Fibroblast of skin of scalp (primary cell): ENCODE measurements at regions not wholly inside any gene's neighbourhood (a gene's known extent, or its start where the extent isn't known, plus 50 kb on each side); places are given as distances from the start of the nearest gene placed in this dataset.
"Not testable (repeated sequence)": the region's sequence is repeated elsewhere in the genome, so short reads cannot be mapped to it uniquely, and the experiment has no call there.

Experiments
- DNase-seq: peaks from one replicate; pipeline ENCODE4 v3.0.0-alpha.2; 2013

DNA sequence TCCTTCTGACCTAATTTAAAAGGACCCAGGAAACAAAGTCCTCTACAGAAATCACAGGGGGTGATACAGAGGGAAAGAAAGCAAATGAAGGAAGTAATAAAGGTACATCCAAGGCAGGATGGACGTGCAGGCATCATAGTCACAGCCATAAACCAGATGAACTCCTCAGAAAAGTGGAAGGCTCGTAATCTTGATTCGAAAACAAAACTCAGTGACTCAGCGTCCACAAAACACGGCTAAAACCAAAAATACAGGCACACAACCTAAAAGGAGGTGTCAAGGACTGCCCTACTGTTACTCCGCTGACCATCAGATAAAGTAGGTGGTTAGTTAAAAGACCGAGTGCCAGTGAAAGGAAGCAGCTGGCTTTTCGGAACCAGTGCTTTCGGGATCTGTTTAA is 81.5 kb downstream of the TRIM69 start:
- DNase-seq = not testable (repeated sequence)

DNA sequence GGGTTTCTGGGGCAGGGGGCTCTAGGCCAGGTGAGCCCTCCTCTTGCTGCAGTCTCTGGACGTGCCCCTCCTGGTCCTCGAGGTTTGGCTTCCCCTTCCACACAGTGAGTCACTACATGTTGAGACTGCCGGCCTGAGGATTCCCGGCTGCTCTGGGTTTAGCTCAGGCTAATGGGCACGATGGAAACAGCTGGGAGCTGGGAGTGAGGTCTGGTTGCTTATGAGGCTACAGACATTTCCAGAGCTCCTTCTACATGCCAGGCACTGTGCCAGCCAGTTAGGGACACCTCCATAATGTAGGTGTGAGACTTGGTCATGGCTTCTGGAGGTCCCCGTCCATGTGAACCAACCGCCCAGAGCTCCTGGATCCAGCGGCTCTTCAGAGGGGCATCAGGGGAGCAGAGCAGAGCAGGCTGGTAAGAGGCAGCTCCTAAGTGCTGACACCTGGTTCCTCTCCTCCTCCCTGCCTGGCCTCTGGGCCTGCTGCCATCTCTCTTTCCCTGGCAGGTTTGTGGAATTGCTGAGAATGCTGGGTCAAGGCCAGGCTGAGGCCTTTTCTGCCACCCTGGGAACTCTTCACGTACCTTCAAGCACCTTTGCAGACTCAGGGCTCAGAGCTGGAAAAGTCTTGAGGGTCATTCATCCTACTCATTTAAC is 83.1 kb downstream of the TRIM69 start:
- not testable (repeated sequence) for DNase-seq

DNA sequence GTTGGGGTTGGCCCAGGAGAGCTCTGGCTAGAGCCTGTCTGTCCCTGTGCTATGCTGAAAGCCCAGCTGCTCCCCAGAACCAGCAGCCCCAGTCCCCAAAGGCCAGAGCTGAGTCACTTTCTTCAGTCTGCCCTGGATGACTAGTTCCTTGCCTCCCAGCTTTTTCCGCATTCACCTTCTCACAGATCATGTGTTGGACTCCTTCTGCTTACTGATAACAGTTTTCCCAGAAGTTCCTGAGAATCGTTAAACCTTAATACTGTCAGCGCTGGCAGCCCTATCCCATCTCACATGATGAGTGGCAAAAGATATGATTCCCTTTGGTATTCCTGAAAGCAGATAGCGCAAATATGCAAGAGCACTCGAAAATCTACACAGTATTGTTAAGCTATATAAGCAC is 84.2 kb downstream of the TRIM69 start:
- not testable (repeated sequence) for DNase-seq

DNA sequence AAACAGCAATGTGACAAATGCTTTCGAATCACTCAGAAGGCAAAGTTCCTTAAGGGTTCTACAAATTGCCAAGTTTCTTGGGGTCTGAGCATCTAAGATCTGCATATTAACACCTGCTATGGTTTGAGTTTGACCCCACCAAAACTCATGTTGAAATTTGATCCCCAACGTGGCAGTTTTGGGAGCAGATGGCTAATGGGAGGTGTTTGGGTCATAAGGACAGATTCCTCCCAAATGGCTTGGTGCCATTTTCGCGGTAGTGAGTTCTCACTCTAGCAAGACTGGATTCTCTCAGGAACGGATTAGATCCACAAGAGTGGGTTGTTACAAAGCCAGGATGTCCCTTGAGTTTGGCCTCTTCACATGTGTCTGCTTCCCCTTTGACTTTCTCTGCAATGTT is 84.6 kb downstream of the TRIM69 start:
- DNase-seq = not testable (repeated sequence)

DNA sequence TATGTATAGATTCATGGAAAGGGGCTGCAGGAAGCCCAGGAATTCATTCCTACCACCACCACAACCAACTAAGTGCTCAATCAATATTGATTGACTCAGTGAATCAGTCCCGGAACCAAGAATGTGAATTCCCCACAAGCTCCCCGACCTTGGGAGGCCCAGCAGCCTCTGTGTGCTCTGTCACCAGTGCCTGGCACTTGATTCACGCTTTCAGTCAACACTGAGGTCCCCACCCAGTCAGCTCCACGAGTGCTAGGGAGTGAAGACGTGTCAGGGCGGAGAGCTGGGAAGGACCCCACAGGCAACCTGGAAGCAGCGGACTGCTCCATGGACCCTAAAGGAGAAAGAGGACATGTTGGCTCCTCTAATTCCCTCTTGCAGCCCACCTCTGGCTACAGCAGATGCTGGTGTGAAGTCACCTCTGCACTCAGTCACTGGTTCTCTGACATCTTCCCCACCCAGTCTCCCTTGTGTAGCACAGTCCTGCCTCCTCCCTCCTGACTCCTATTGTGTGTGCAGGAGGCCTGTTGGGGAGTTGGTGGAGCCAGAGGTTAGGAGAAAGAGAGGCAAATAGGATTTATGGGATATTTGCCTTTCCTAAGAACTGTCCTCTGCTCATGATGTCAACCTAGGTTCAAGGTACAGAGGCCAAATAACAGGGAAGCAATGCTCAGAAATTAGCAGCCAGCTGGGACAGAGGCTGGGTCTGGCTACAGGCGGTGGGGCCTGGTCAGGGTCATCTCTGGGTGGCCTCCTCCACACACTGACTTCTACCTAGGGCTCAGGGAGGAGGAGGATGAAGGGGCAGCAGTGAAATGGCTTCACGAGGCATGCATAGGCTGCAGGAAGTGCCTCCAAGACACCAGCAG is 88.2 kb downstream of the TRIM69 start:
- not testable (repeated sequence) for DNase-seq

DNA sequence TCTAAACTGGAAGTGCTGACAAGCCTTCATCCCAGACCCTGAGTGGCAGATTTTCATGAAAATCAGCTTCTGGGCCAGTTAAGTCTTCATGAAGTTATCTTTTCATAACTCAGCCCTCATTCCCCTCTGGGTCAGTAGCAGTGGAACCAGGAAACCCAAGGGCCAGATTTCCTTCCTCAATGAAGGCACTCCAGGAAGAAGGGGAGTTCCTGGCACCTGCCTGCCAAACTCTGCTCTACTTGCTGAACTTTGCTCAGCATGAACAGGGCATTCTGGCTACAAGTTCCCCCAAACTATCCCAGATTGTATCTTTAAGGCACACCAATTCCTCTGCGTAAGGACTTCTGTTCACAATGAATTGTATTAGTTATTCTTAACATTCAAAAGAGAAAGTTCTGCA is 90.3 kb downstream of the TRIM69 start:
- not testable (repeated sequence) for DNase-seq

DNA sequence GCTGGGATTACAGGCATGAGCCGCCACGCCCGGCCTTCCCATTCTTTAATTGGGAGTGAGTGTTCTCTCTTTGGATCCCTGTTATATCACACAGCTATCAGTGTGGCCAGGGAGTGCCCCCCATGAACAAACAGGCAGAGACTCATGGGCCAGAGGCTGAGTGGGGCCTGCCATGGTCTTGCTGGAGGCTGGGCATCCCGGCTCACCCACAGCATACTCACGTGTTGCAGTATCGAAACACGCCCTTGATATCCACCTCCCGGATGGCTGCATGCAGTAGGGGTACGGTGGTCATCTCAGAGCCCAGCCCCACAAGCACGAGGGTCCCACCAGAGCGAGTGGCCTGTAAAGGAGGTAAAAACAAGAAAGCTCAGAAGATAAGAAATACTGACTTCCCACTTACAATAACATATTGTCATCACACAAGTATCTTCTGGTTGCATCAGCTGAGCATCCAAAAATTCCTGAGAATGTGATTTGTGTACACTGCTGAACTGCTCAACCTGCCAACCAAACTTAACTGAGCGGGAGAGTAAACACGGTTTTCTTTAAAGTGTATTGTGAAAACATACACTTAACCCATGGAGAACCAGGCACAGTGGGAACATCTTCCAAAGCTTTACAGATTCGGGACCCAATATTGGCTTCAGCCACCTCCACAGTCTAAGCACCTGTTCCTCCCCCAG is 92.0 kb downstream of the TRIM69 start:
- DNase-seq = not testable (repeated sequence)

DNA sequence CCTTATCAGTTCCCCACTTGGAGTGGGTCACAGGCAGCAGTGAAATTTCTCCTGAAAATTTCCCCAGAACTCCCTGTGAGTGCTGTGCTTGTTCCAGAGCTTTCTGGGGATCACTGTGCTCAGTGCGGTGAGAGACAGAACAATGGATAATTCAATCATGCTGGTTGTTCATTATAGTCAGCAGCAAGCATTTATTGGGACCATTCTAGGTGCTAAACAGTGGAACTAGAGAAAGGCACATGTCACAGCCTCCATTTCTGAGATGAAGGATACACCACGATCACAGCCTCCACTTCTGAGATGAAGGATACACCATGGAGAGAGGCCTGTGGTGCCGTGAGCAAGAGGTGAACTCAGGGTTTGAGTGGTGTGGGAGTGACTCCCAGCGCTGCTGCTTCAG is 92.8 kb downstream of the TRIM69 start:
- DNase-seq = not testable (repeated sequence)

DNA sequence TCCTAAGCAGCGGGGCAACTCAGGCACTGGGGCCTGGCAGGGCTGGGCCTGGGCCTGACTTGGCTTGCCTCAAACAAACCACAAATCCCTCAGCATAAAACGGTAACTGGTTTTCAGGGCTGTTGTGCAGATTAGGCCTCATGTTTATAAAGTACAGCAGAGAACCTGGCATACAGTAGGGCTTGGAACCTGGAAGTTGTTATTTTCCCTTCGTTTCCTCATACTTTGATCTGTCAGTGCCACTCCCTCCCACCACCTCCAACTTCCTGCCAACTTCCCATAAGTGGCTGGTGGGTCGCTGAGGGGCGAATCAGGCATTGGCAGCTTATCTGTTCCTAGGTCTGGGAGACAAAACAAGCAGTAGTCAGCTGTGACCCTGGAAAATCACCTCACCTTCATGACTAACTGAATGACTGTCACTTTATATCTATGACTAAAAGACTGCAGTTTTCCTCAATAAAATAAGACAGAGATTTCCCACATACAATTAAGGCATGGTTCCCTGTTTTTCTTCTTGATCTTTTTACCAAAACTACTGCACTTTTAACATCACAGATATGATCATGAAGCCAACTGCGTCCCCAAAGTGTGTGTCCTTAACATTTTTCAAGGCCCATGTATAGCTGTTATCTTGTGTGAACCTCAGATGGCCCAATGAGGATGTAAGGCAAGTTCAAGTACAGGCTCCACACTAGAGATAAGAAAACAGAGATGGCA is 94.5 kb downstream of the TRIM69 start:
- not testable (repeated sequence) for DNase-seq

DNA sequence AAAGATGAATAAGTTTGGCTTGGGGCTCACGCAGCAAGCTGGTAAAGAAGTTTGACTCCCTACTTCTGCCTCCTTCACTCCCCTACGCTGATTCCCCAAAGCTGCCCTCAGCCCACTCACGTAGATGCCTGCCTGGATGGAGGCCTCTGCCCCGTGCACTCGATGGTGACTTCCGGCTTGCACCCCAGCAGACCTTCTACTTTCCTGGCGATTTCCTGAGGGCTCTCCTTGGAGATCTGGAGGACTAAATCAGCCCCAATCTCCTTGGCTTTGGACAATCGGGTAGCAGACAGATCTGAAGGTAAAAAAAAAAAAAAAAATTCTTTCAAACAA is 95.0 kb downstream of the TRIM69 start:
- not testable (repeated sequence) for DNase-seq

DNA sequence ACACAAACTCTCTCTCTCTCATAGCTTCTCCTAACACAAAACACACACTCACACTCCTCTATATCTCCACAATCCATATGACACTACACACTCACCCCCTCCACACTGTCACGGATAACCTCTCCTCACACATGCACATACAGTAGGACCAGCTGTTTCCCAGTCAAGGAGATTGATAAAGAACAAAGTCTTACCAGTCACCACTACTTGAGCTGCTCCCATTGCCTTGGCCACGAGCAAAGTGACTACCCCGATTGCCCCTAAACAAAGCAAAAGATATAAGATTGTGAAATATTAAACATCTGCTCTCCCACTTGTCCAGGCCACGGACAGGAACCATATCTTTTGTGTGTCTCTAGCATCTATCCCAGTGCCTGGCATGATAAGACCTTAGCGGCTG is 95.8 kb downstream of the TRIM69 start:
- DNase-seq = not testable (repeated sequence)

DNA sequence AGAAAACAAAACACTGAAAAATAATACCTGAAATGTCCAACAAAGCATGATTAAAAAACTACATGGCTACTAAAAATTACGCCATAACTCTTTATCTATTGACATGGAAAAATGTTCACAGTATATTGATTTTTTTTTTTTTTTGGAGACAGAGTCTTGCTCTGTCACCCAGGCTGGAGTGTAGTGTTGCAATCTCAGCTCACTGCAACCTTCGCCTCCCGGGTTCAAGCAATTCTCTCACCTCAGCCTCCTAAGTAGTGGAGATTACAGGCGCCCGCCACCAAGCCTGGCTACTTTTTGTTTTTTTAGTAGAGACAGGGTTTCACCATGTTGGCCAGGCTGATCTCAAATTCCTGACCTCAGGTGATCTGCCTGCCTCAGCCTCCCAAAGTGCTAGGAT is 96.8 kb downstream of the TRIM69 start:
- DNase-seq = not testable (repeated sequence)

DNA sequence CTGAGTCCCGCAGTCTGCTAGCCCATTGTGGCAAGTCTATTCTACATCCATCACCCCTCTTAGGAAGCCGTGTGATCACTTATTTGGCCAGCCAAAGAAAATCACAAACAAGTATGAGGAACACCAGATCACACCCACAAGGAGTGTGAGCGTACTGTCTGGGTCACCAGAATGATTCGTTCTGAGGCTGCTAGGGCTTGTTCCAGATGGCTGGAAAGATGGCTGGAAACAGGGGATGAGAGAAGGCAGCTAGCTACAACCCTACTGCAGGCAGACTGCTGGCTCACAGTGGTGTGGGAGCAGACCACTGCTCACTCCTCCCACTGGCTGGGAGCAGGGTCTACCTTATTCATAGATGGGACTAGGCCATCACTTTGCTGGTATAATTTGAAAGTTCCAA is 97.4 kb downstream of the TRIM69 start:
- DNase-seq = not testable (repeated sequence)

DNA sequence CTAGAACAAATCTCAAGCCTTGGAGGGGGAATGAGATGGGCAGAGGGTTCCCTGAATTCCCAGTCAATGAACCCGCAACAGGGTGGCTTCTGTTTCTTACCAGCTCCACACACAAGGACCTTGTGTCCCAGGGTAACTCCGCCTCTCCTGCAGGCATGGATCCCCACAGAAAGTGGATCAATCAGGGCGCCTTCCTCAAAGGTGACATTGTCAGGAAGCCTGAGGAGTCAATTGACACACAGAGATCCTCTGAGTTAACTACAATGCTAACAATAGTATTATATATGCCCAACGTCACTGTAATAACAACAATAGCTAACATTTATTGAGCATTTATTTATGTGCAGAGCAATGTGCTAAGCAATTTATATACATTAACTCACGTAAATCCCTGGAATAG is 98.8 kb downstream of the TRIM69 start:
- not testable (repeated sequence) for DNase-seq

DNA sequence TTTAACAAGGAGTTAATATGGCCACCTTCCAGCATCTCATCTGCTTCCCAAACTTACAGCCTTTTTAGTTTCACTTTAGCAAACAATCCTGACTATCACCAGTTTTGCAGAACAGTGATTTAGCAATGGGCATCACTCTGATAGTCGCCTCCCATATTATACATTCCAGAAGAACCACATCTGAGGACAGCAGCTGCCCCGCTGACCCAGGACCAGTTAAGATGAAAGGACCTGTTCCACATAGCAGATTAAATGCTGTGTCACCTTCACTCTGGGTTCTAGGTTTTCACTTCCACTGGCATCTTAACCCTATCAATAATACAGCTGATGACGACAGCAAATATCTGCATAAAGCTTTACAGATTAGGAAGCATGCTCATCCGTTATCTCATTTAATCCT is 99.8 kb downstream of the TRIM69 start:
- DNase-seq = no peak

DNA sequence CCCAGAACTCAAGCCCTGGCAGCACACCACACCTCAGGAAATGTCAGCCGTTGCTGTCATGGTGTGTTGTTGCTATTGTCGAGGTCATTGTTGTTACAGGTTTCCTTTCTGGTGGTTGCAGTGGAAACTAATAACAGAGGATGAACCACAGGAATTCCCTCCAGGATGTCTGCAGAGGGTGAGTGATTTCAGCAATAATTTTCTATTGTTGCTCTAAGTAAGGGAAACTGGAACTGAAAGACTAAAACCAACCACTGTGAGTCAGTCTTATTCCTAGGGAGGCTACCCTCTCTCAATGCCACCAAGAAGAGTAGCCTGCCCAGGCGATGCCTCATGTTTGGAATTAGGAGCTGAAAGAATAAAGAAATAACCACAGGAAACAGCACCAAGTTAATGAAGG is 102.6 kb downstream of the TRIM69 start:
- DNase-seq = peak; percentile 15

DNA sequence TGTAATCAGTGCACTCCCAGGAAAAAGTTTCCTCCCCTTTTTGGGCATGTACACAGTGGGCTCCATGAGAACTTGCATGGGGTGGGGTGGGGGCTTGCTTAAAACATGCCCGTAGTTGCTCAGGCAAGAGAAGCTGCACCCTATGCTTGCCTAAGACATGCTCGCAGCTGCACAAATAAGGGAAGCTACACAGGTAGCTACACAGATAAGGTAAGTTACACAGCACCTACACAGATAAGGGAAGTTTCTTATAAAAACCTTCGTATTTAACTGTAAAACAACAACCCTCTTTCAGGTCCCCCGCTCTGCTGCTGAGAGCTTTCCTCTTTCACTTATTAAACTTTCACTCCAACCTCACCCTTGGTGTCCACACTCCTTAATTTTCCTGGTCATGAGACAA is 105.4 kb downstream of the TRIM69 start:
- DNase-seq = not testable (repeated sequence)

DNA sequence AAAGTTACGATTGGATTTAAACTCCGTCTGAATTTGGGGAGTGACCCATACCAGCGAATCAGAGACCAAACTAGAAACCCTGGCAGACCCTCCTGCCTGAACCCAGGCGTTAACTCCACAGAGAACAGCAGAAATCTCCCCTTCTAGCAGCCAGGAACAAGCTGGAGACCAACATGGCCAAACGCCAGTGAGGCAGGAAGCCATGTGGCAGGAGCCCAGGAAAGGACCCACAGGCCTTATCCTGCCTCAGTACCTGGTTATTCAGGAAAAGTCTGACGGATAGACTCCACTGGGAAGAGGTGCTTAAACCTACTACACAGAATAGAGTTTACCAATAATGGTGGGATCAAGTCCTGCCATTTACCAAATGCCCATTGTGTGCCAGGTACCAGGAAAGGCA is 106.6 kb downstream of the TRIM69 start:
- not testable (repeated sequence) for DNase-seq

DNA sequence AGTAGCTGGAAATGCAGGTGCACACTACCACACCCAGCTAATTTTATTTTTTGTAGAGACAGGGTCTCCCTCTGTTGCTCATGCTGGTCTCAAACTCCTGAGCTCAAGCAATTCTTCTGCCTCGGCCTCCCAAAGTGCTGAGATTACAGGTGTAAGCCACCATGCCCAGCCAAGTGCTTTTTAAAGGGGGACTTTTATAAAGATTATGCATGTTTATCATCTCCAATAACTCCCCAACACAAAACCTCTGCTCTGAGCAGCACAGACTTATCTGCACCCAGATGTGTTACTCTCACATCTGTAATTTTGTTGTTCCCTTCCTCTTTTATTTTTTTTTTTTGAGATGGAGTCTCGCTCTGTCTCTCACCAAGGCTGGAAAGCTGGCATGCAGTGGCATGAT is 108.6 kb downstream of the TRIM69 start:
- not testable (repeated sequence) for DNase-seq

DNA sequence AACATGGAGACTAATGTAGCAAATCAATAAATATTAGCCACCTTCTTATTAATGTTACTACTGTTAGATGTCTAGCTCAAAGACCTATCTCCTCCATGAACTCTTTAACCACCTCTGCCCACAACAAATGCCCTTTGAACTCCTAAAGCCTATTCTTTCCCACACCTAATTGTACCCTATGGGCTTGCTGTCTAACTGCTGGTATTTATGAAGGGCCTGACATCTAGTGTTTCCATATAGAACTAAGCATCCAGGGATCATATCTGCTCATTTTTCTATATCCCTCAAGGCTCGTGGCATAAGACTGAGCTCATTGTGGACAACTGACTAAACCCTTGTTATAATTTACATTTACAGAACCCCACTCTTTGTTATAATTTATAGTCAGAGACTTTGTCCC is 109.8 kb downstream of the TRIM69 start:
- DNase-seq = not testable (repeated sequence)

DNA sequence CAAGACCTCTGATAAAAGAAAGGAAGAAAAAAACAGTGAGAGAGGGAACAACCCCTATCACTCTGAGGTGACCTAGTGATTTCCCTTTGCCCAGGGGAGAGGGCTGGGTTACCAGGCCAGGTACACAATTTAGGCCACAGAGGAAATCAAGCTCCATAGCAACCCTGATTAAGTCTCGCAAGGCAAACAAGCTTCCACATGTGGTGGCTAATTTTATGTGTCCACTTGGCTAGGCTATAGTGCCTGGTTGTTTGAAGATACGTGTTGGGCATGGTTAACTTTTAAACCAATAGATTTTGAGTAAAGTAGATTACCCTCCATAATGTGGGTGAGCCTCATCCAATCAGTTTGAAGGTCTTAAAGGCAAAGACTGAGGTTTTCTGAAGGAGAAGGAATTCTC is 108.9 kb upstream of the TERB2 start:
- not testable (repeated sequence) for DNase-seq

DNA sequence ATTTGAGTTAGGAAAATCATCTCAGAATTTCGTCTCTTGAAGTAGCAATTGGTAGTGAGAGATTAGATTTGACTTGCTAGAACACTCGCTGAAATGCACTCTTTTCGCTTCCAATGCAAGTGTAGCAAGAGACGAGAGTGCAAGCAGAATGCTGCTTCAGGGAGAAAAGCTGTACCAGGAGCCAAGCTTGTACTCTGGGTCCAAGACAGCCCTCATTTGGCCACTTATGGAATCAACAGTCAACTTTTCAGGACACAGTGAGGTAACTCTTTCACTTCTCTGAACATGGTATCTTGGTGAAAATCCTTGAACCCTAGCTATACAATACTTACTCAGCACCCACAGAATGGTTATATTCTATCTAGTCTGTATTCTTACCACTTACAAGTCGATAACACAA is 107.6 kb upstream of the TERB2 start:
- DNase-seq = not testable (repeated sequence)
